Progenitor cell of endocrine pancreas (in vitro differentiated cells): ENCODE measurements at regions not wholly inside any gene's neighbourhood (a gene's known extent, or its start where the extent isn't known, plus 50 kb on each side); places are given as distances from the start of the nearest gene placed in this dataset.

ENCODE experiments used
- DNase-seq: peaks from one replicate; pipeline ENCODE4 v3.0.0; 2021; ENCODE audit warnings: low spot score; ENCODE audit not compliant: unreplicated experiment
- H3K27ac Mint-ChIP-seq: 2 replicates; pipeline ENCODE4 v1.8.0; 2021; ENCODE audit warnings: mild to moderate bottlenecking, moderate library complexity, mixed read lengths
- H3K27me3 Mint-ChIP-seq: 2 replicates; pipeline ENCODE4 v1.8.0; 2021; ENCODE audit warnings: mixed read lengths
- H3K36me3 Mint-ChIP-seq: 2 replicates; pipeline ENCODE4 v1.8.0; 2022; ENCODE audit warnings: mixed read lengths; ENCODE audit not compliant: insufficient read depth
- H3K4me1 Mint-ChIP-seq: 2 replicates; pipeline ENCODE4 v1.8.0; 2021; ENCODE audit warnings: low read depth, mixed read lengths
- H3K4me3 Mint-ChIP-seq: 2 replicates; pipeline ENCODE4 v1.8.0; 2021; ENCODE audit warnings: low read depth, mild to moderate bottlenecking, moderate library complexity, mixed read lengths
- H3K9me3 Mint-ChIP-seq: 2 replicates; pipeline ENCODE4 v1.8.0; 2021; ENCODE audit warnings: low read depth, mixed read lengths
- TF ChIP-seq, protein P1 (sequence below): fragments of 200-600 bp; sonication (generic); IDR thresholded peaks from one replicate; pipeline ENCODE4 v1.5.0; 2021; ENCODE audit warnings: antibody characterized with exemption, mild to moderate bottlenecking; ENCODE audit not compliant: unreplicated experiment

GRCh38 chr4:26075583-26075982 lies 161.6 kb downstream of the SMIM20 start:
- Mint-ChIP-seq H3K4me3 (no peak overlapping the region), H3K27me3 (peaks cover 4% of the 10 kb centered on the region), H3K4me1 (peaks cover 5% of the 10 kb centered on the region), H3K27ac (no peak overlapping the region), H3K36me3 (peaks cover 2% of the 10 kb centered on the region), H3K9me3 (peaks cover 19% of the 10 kb centered on the region)
- TF ChIP-seq, protein P1, sequence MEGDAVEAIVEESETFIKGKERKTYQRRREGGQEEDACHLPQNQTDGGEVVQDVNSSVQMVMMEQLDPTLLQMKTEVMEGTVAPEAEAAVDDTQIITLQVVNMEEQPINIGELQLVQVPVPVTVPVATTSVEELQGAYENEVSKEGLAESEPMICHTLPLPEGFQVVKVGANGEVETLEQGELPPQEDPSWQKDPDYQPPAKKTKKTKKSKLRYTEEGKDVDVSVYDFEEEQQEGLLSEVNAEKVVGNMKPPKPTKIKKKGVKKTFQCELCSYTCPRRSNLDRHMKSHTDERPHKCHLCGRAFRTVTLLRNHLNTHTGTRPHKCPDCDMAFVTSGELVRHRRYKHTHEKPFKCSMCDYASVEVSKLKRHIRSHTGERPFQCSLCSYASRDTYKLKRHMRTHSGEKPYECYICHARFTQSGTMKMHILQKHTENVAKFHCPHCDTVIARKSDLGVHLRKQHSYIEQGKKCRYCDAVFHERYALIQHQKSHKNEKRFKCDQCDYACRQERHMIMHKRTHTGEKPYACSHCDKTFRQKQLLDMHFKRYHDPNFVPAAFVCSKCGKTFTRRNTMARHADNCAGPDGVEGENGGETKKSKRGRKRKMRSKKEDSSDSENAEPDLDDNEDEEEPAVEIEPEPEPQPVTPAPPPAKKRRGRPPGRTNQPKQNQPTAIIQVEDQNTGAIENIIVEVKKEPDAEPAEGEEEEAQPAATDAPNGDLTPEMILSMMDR: no peak
- no peak for DNase-seq

GRCh38 chr4:26076000-26076587 lies 162.1 kb downstream of the SMIM20 start:
- no peak for DNase-seq
- Mint-ChIP-seq H3K36me3 (peaks cover 2% of the 10 kb centered on the region), H3K27ac (no peak overlapping the region)

GRCh38 chr4:26076896-26077295 lies 162.9 kb downstream of the SMIM20 start:
- TF ChIP-seq, protein P1: no peak
- H3K36me3 Mint-ChIP-seq: no peaks in the 10 kb centered on the region
- H3K9me3 Mint-ChIP-seq: peaks cover 11% of the 10 kb centered on the region
- H3K4me1 Mint-ChIP-seq: peaks cover 6% of the 10 kb centered on the region
- H3K27ac Mint-ChIP-seq: no peak overlapping the region
- H3K4me3 Mint-ChIP-seq: no peak overlapping the region
- peaks cover 6% of the 10 kb centered on the region for H3K27me3 Mint-ChIP-seq
- DNase-seq: no peak

More at GRCh38 chr4:26076000-26076587, 162.1 kb downstream of the SMIM20 start:
- Mint-ChIP-seq H3K4me3 (no peak overlapping the region), H3K4me1 (peaks cover 5% of the 10 kb centered on the region), H3K9me3 (peaks cover 18% of the 10 kb centered on the region), H3K27me3 (peaks cover 6% of the 10 kb centered on the region)
- TF ChIP-seq, protein P1: no peak

DNA sequence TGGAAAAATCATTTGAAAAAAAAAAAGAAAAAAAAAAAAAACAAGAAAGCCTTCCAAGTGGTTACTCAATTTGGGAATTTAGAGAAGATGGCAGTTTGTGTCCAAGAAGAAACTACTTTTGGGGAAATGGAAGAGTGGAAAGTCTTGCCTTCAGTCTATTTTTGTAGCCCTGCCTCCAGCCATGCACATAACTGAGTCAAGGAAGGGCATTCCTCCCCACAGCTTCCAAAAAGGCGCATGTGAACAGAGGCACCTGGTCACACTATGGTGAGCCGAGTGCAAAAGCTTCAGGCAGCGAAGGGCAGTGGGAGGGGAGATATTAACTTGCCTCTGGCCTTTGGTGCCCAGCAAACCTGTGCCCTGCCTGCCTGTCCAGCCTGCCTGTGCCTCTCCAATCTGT lies 163.7 kb downstream of the SMIM20 start:
- TF ChIP-seq, protein P1: no peak
- Mint-ChIP-seq H3K36me3 (no peaks in the 10 kb centered on the region), H3K4me1 (peaks cover 7% of the 10 kb centered on the region), H3K27me3 (peaks cover 6% of the 10 kb centered on the region), H3K9me3 (peaks cover 10% of the 10 kb centered on the region), H3K4me3 (no peak overlapping the region), H3K27ac (no peak overlapping the region)
- no peak for DNase-seq

DNA sequence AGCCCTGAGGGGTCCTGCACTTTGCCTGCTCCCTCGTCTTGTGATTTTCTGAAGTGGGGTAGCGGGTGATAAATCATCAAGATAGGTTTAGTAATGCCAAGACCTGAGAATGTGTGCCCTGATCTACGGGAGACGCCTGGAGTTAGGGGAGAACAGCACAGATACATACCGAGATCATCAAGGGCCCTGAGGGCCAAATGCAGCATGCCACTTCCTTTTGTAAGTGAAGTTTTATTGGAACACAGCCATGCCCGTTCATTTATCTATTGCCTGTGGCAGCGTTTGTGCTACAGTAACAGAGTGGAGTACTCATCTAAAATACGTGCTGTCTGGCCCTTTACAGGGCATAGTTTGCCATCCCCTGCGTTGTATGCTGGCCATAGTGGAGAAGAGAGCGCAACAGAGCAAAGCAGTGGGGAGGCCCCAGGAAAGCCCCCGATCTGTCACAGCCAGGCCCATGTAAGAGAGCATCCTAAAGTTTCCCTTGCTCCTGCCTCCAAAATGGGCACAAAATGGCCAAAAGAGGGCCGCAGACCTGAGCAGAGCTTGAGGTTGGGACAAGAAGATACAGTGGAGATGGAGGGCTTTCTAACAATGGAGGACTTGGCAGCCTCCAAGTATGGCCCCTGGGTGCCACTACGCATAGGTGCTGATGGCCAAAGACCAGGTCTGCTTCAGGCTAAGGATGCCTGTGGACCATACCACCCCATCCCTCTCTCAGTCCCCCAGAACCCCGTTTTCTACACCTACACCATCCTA lies 167.0 kb downstream of the SMIM20 start:
- no peaks in the 10 kb centered on the region for H3K36me3 Mint-ChIP-seq
- H3K27me3 Mint-ChIP-seq: peaks cover 11% of the 10 kb centered on the region
- H3K4me1 Mint-ChIP-seq: peaks cover 7% of the 10 kb centered on the region
- H3K27ac Mint-ChIP-seq: no peak overlapping the region
- peaks cover 9% of the 10 kb centered on the region for H3K9me3 Mint-ChIP-seq
- DNase-seq: no peak
- TF ChIP-seq, protein P1: no peak
- no peak overlapping the region for H3K4me3 Mint-ChIP-seq
